Nephron (organoid): ENCODE measurements at regions not wholly inside any gene's neighbourhood (a gene's known extent, or its start where the extent isn't known, plus 50 kb on each side); places are given as distances from the start of the nearest gene placed in this dataset.

Experiments used
- H3K27ac Mint-ChIP-seq, 3 experiments: 2 replicates each; pipeline ENCODE4 v1.8.0; 2020; ENCODE audit warnings: mixed read lengths in 3 of 3, mild to moderate bottlenecking in 2 of 3, moderate library complexity in 1 of 3
- H3K27me3 Mint-ChIP-seq: 2 replicates; pipeline ENCODE4 v1.8.0; 2021; ENCODE audit warnings: low read depth, mild to moderate bottlenecking, moderate library complexity, mixed read lengths
- H3K36me3 Mint-ChIP-seq: 2 replicates; pipeline ENCODE4 v1.8.0; 2020; ENCODE audit warnings: low read depth, mixed read lengths
- H3K4me1 Mint-ChIP-seq: 2 replicates; pipeline ENCODE4 v1.8.0; 2020; ENCODE audit warnings: mixed read lengths
- H3K4me3 Mint-ChIP-seq, 3 experiments: 2 replicates each; pipeline ENCODE4 v1.8.0; 2020; ENCODE audit warnings: mild to moderate bottlenecking in 3 of 3, mixed read lengths in 3 of 3, moderate library complexity in 2 of 3
- H3K9me3 Mint-ChIP-seq: 2 replicates; pipeline ENCODE4 v1.8.0; 2020; ENCODE audit warnings: mixed read lengths
- TF ChIP-seq, protein P1 (sequence below), 3 experiments: fragments of 200-600 bp; sonication (generic); IDR thresholded peaks; one replicate each; pipeline ENCODE4 v1.5.0; 2021; ENCODE audit warnings: antibody characterized with exemption in 3 of 3; ENCODE audit not compliant: unreplicated experiment in 3 of 3

DNA sequence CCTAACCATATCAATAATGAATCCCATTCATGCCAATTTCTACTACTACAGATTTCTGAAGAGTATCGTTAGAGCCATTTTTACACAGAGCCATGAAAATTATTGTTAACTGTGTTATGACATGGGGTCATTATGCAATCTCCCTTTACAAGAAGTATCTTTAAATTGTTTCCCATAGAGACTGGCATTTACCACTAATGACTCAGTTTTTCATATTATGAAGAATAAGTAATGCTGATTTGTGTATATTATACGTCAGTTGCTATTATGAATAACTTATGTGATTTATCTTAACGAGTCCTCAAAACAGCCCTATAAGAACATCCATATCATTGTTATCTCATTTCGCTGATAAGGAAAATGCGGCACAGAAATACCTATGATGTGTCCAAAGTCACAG, 173.8 kb downstream of the KCNJ2 start:
- no peaks in the 10 kb centered on the region for H3K27me3 Mint-ChIP-seq
- H3K36me3 Mint-ChIP-seq = no peaks in the 10 kb centered on the region
- no peak overlapping the region for H3K4me3 Mint-ChIP-seq
- TF ChIP-seq, protein P1, sequence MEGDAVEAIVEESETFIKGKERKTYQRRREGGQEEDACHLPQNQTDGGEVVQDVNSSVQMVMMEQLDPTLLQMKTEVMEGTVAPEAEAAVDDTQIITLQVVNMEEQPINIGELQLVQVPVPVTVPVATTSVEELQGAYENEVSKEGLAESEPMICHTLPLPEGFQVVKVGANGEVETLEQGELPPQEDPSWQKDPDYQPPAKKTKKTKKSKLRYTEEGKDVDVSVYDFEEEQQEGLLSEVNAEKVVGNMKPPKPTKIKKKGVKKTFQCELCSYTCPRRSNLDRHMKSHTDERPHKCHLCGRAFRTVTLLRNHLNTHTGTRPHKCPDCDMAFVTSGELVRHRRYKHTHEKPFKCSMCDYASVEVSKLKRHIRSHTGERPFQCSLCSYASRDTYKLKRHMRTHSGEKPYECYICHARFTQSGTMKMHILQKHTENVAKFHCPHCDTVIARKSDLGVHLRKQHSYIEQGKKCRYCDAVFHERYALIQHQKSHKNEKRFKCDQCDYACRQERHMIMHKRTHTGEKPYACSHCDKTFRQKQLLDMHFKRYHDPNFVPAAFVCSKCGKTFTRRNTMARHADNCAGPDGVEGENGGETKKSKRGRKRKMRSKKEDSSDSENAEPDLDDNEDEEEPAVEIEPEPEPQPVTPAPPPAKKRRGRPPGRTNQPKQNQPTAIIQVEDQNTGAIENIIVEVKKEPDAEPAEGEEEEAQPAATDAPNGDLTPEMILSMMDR (IDR thresholded peaks at IDR 0.05; ENCODE audit: unreplicated experiment in 3 of 3) = no peak
- H3K27ac Mint-ChIP-seq = no peak overlapping the region
- H3K9me3 Mint-ChIP-seq = no peaks in the 10 kb centered on the region
- peaks cover under 1% of the 10 kb centered on the region for H3K4me1 Mint-ChIP-seq

DNA sequence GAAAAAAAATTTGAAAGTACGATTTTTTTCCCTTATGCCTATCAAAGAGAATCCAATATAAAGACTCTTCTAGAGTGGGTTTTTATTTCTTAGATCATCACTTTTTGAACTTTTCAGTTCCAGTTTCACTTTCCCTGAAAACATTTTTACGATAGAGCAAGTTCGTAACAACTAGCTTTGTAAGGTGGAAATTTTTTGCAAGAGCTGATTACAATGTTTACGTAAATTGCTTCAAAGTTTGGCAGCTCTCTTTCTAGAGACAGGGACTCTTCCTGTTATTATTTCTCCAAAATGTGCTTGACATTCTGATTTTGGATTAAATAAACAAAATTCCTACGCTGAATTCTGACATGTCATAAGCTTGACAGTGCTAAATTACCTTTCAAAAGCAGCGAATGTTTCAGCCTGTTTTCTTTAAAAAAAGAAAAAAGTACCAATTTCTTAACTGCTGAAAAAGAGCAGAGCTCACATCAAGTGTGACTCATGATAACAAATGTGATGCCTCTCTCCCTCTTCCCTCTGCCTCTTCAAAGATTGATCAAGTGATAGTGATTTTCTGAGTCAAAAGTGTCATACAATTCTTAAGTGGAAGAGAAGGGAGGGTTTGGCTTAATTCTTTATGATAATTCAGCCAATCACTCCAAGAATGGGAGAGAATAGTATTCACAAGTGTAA, 175.2 kb downstream of the KCNJ2 start:
- Mint-ChIP-seq H3K27me3 (no peaks in the 10 kb centered on the region), H3K4me1 (no peaks in the 10 kb centered on the region), H3K9me3 (no peaks in the 10 kb centered on the region), H3K4me3 (no peak overlapping the region), H3K36me3 (no peaks in the 10 kb centered on the region), H3K27ac (no peak overlapping the region)
- TF ChIP-seq, protein P1 (IDR thresholded peaks at IDR 0.05; ENCODE audit: unreplicated experiment in 3 of 3) = no peak

GRCh38 chr17:70345061-70345460, 175.7 kb downstream of the KCNJ2 start:
- H3K27me3 Mint-ChIP-seq = no peaks in the 10 kb centered on the region
- no peak overlapping the region for H3K27ac Mint-ChIP-seq
- no peak overlapping the region for H3K4me3 Mint-ChIP-seq
- no peaks in the 10 kb centered on the region for H3K4me1 Mint-ChIP-seq
- H3K36me3 Mint-ChIP-seq = no peaks in the 10 kb centered on the region
- H3K9me3 Mint-ChIP-seq = no peaks in the 10 kb centered on the region
- TF ChIP-seq, protein P1 (IDR thresholded peaks at IDR 0.05; ENCODE audit: unreplicated experiment in 3 of 3) = no peak

GRCh38 chr17:70352834-70353233, 183.5 kb downstream of the KCNJ2 start:
- TF ChIP-seq, protein P1 (IDR thresholded peaks at IDR 0.05; ENCODE audit: unreplicated experiment in 3 of 3) = no peak
- Mint-ChIP-seq H3K4me1 (no peaks in the 10 kb centered on the region), H3K27me3 (no peaks in the 10 kb centered on the region), H3K27ac (no peak overlapping the region), H3K36me3 (no peaks in the 10 kb centered on the region), H3K4me3 (no peak overlapping the region), H3K9me3 (peaks cover 7% of the 10 kb centered on the region)

DNA sequence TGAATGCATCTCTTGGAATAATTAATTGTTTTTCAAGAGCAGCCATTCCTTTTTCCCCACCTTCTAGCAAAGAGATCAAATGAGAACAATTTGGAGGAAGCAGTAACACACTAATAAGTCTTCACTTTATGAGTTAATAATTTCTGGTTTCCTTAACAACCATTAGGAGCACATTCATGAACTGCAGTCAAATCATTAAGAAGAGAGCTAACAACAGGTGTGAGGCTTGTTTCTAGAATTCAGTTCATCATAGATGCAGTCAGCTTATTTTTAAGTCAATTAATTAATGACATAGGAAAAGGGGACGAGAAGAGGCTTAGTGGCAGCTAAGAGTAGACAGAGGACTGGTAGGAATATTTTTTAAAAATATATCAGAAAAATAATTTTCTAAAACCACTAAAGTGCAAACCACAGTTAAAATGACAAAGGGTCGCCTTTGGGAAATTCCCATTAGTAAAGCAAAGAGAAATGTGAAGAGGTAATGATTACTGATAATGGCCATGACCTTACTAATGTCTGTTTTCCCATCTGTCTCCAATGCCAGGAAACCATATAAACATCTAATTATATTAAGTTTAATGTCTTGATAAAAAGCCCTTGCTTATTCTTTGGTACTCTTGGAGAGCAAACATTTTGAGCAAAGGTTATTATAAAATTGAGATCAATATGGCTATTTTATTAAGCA, 184.2 kb downstream of the KCNJ2 start:
- Mint-ChIP-seq H3K4me3 (no peak overlapping the region), H3K9me3 (peaks cover 7% of the 10 kb centered on the region), H3K27me3 (no peaks in the 10 kb centered on the region), H3K27ac (no peak overlapping the region), H3K36me3 (no peaks in the 10 kb centered on the region), H3K4me1 (no peaks in the 10 kb centered on the region)
- TF ChIP-seq, protein P1 (IDR thresholded peaks at IDR 0.05; ENCODE audit: unreplicated experiment in 3 of 3) = no peak

DNA sequence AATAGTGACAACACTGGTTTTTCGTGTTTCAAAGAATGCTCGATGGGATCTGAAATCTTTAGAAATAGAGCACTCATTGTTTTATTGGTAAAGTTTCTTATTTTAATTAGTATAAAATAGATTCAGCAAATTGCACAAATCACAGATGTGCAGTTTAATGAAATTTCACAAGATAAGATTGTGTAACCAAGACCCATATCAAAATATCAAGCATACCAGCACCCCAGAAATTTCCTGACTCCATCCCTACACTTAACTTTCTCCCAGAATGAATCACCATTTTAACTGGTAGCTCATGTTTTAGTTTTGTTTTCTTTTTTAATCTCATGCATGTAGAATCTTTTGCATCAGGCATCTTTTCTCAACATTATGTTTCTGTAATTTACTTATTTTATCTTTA, 185.9 kb downstream of the KCNJ2 start:
- peaks cover 7% of the 10 kb centered on the region for H3K9me3 Mint-ChIP-seq
- TF ChIP-seq, protein P1 (IDR thresholded peaks at IDR 0.05; ENCODE audit: unreplicated experiment in 3 of 3) = no peak
- H3K27ac Mint-ChIP-seq = no peak overlapping the region
- H3K27me3 Mint-ChIP-seq = no peaks in the 10 kb centered on the region
- H3K4me1 Mint-ChIP-seq = no peaks in the 10 kb centered on the region
- H3K4me3 Mint-ChIP-seq = no peak overlapping the region
- H3K36me3 Mint-ChIP-seq = no peaks in the 10 kb centered on the region
